Progenitor cell of endocrine pancreas (in vitro differentiated cells): ENCODE measurements at regions not wholly inside any gene's neighbourhood (a gene's known extent, or its start where the extent isn't known, plus 50 kb on each side); places are given as distances from the start of the nearest gene placed in this dataset.
"Not testable (repeated sequence)": the region's sequence is repeated elsewhere in the genome, so short reads cannot be mapped to it uniquely, and the experiment has no call there.

Experiments used
- DNase-seq: peaks from one replicate; pipeline ENCODE4 v3.0.0; 2021; ENCODE audit warnings: low spot score; ENCODE audit not compliant: unreplicated experiment
- H3K27ac Mint-ChIP-seq: 2 replicates; pipeline ENCODE4 v1.8.0; 2021; ENCODE audit warnings: mild to moderate bottlenecking, moderate library complexity, mixed read lengths
- H3K27me3 Mint-ChIP-seq: 2 replicates; pipeline ENCODE4 v1.8.0; 2021; ENCODE audit warnings: mixed read lengths
- H3K36me3 Mint-ChIP-seq: 2 replicates; pipeline ENCODE4 v1.8.0; 2022; ENCODE audit warnings: mixed read lengths; ENCODE audit not compliant: insufficient read depth
- H3K4me1 Mint-ChIP-seq: 2 replicates; pipeline ENCODE4 v1.8.0; 2021; ENCODE audit warnings: low read depth, mixed read lengths
- H3K4me3 Mint-ChIP-seq: 2 replicates; pipeline ENCODE4 v1.8.0; 2021; ENCODE audit warnings: low read depth, mild to moderate bottlenecking, moderate library complexity, mixed read lengths
- H3K9me3 Mint-ChIP-seq: 2 replicates; pipeline ENCODE4 v1.8.0; 2021; ENCODE audit warnings: low read depth, mixed read lengths
- CTCF ChIP-seq: fragments of 200-600 bp; sonication (generic); IDR thresholded peaks from one replicate; pipeline ENCODE4 v1.5.0; 2021; ENCODE audit warnings: antibody characterized with exemption, mild to moderate bottlenecking; ENCODE audit not compliant: unreplicated experiment

GRCh38 chr12:105641749-105642148 lies 311.3 kb downstream of the C12orf75 start:
- Mint-ChIP-seq H3K9me3 (peaks cover 15% of the 10 kb centered on the region), H3K27me3 (no peaks in the 10 kb centered on the region), H3K4me3 (no peak overlapping the region), H3K36me3 (peaks cover 3% of the 10 kb centered on the region), H3K4me1 (no peaks in the 10 kb centered on the region), H3K27ac (no peak overlapping the region)
- DNase-seq, result no peak
- TF ChIP-seq CTCF, result no peak

- no peaks in the 10 kb centered on the region for H3K36me3 Mint-ChIP-seq
- no peak for TF ChIP-seq CTCF
Observed at GRCh38 chr12:105644770-105645169, 314.3 kb downstream of the C12orf75 start.

GRCh38 chr12:105654606-105655005 lies 324.1 kb downstream of the C12orf75 start:
- no peaks in the 10 kb centered on the region for H3K27me3 Mint-ChIP-seq
- no peak overlapping the region for H3K27ac Mint-ChIP-seq
- no peak overlapping the region for H3K4me3 Mint-ChIP-seq
- no peak for TF ChIP-seq CTCF
- DNase-seq, result no peak
- no peaks in the 10 kb centered on the region for H3K36me3 Mint-ChIP-seq
- no peaks in the 10 kb centered on the region for H3K4me1 Mint-ChIP-seq
- H3K9me3 Mint-ChIP-seq, result peaks cover 10% of the 10 kb centered on the region

More at GRCh38 chr12:105644770-105645169, 314.3 kb downstream of the C12orf75 start:
- H3K4me1 Mint-ChIP-seq, result no peaks in the 10 kb centered on the region
- no peak overlapping the region for H3K4me3 Mint-ChIP-seq
- H3K27me3 Mint-ChIP-seq, result no peaks in the 10 kb centered on the region
- H3K27ac Mint-ChIP-seq, result no peak overlapping the region
- no peak for DNase-seq
- H3K9me3 Mint-ChIP-seq, result peaks cover 4% of the 10 kb centered on the region

GRCh38 chr12:105658389-105658788 lies 327.9 kb downstream of the C12orf75 start:
- Mint-ChIP-seq H3K27me3 (peaks cover 5% of the 10 kb centered on the region), H3K4me3 (no peak overlapping the region), H3K4me1 (no peaks in the 10 kb centered on the region), H3K36me3 (no peaks in the 10 kb centered on the region), H3K9me3 (no peaks in the 10 kb centered on the region), H3K27ac (no peak overlapping the region)
- no peak for DNase-seq
- TF ChIP-seq CTCF, result no peak

- no peak overlapping the region for H3K27ac Mint-ChIP-seq
- no peak for TF ChIP-seq CTCF
- H3K9me3 Mint-ChIP-seq, result no peaks in the 10 kb centered on the region
- H3K36me3 Mint-ChIP-seq, result no peaks in the 10 kb centered on the region
- H3K4me3 Mint-ChIP-seq, result no peak overlapping the region
- H3K27me3 Mint-ChIP-seq, result peaks cover 5% of the 10 kb centered on the region
- no peaks in the 10 kb centered on the region for H3K4me1 Mint-ChIP-seq
- DNase-seq, result no peak
Observed at GRCh38 chr12:105659355-105660075, 329.0 kb downstream of the C12orf75 start.

GRCh38 chr12:105664765-105665164 lies 334.3 kb downstream of the C12orf75 start:
- H3K9me3 Mint-ChIP-seq, H3K27me3 Mint-ChIP-seq, H3K4me3 Mint-ChIP-seq, DNase-seq, H3K36me3 Mint-ChIP-seq, H3K4me1 Mint-ChIP-seq, H3K27ac Mint-ChIP-seq: not testable (repeated sequence)
